ENCODE measurements at regions not wholly inside any gene's neighbourhood (a gene's known extent, or its start where the extent isn't known, plus 50 kb on each side); places are given as distances from the start of the nearest gene placed in this dataset.

- Histone ChIP-seq H3K4me1 (ENCODE audit: control insufficient read depth, insufficient read depth, low read length) (no peaks in the 10 kb centered on the region), H3K9me3 (ENCODE audit: control insufficient read depth, insufficient read depth, low read length) (no peaks in the 10 kb centered on the region), H3K27me3 (ENCODE audit: control insufficient read depth, insufficient read depth, low read length) (no peaks in the 10 kb centered on the region), H3K36me3 (ENCODE audit: control insufficient read depth, insufficient read depth, low read length) (no peaks in the 10 kb centered on the region), H3K9ac (ENCODE audit: low read depth, low read length) (no peak overlapping the region), H3K27ac (ENCODE audit: low read depth, low read length) (no peak overlapping the region), H3K4me3 (ENCODE audit: low read depth, low read length) (no peak overlapping the region)
These were observed 367.5 kb downstream of the TGFB2 start for GRCh38 chr1:218712677-218713076.

GRCh38 chr1:218715961-218716669 is 371.0 kb downstream of the TGFB2 start:
- Histone ChIP-seq H3K4me3 (ENCODE audit: low read depth, low read length) (no peak overlapping the region), H3K27me3 (ENCODE audit: control insufficient read depth, insufficient read depth, low read length) (no peaks in the 10 kb centered on the region), H3K4me1 (ENCODE audit: control insufficient read depth, insufficient read depth, low read length) (no peaks in the 10 kb centered on the region)

GRCh38 chr1:218717575-218717974 is 372.4 kb downstream of the TGFB2 start:
- Histone ChIP-seq H3K9ac (ENCODE audit: low read depth, low read length) (no peak overlapping the region), H3K9me3 (ENCODE audit: control insufficient read depth, insufficient read depth, low read length) (no peaks in the 10 kb centered on the region), H3K27ac (ENCODE audit: low read depth, low read length) (no peak overlapping the region), H3K4me1 (ENCODE audit: control insufficient read depth, insufficient read depth, low read length) (no peaks in the 10 kb centered on the region), H3K4me3 (ENCODE audit: low read depth, low read length) (no peak overlapping the region), H3K36me3 (ENCODE audit: control insufficient read depth, insufficient read depth, low read length) (no peaks in the 10 kb centered on the region), H3K27me3 (ENCODE audit: control insufficient read depth, insufficient read depth, low read length) (no peaks in the 10 kb centered on the region)

More at GRCh38 chr1:218715961-218716669, 371.0 kb downstream of the TGFB2 start:
- Histone ChIP-seq H3K9ac (ENCODE audit: low read depth, low read length) (no peak overlapping the region), H3K27ac (ENCODE audit: low read depth, low read length) (no peak overlapping the region), H3K36me3 (ENCODE audit: control insufficient read depth, insufficient read depth, low read length) (no peaks in the 10 kb centered on the region), H3K9me3 (ENCODE audit: control insufficient read depth, insufficient read depth, low read length) (no peaks in the 10 kb centered on the region)

GRCh38 chr1:218718206-218718605 is 373.1 kb downstream of the TGFB2 start:
- Histone ChIP-seq H3K4me1 (ENCODE audit: control insufficient read depth, insufficient read depth, low read length) (no peaks in the 10 kb centered on the region), H3K4me3 (ENCODE audit: low read depth, low read length) (no peak overlapping the region), H3K36me3 (ENCODE audit: control insufficient read depth, insufficient read depth, low read length) (no peaks in the 10 kb centered on the region), H3K9me3 (ENCODE audit: control insufficient read depth, insufficient read depth, low read length) (no peaks in the 10 kb centered on the region), H3K27ac (ENCODE audit: low read depth, low read length) (no peak overlapping the region), H3K27me3 (ENCODE audit: control insufficient read depth, insufficient read depth, low read length) (no peaks in the 10 kb centered on the region), H3K9ac (ENCODE audit: low read depth, low read length) (no peak overlapping the region)

- Histone ChIP-seq H3K27me3 (ENCODE audit: control insufficient read depth, insufficient read depth, low read length) (no peaks in the 10 kb centered on the region), H3K4me3 (ENCODE audit: low read depth, low read length) (no peak overlapping the region), H3K9ac (ENCODE audit: low read depth, low read length) (no peak overlapping the region), H3K27ac (ENCODE audit: low read depth, low read length) (no peak overlapping the region), H3K36me3 (ENCODE audit: control insufficient read depth, insufficient read depth, low read length) (no peaks in the 10 kb centered on the region), H3K4me1 (ENCODE audit: control insufficient read depth, insufficient read depth, low read length) (no peaks in the 10 kb centered on the region), H3K9me3 (ENCODE audit: control insufficient read depth, insufficient read depth, low read length) (no peaks in the 10 kb centered on the region)
These were observed 373.8 kb downstream of the TGFB2 start for GRCh38 chr1:218718977-218719376.

GRCh38 chr1:218728898-218729565 is 383.9 kb downstream of the TGFB2 start:
- Histone ChIP-seq H3K9me3 (ENCODE audit: control insufficient read depth, insufficient read depth, low read length) (no peaks in the 10 kb centered on the region; the same call in 1 of the 2 replicates), H3K36me3 (ENCODE audit: control insufficient read depth, insufficient read depth, low read length) (no peaks in the 10 kb centered on the region), H3K4me3 (ENCODE audit: low read depth, low read length) (no peak overlapping the region), H3K9ac (ENCODE audit: low read depth, low read length) (no peak overlapping the region), H3K27me3 (ENCODE audit: control insufficient read depth, insufficient read depth, low read length) (no peaks in the 10 kb centered on the region), H3K4me1 (ENCODE audit: control insufficient read depth, insufficient read depth, low read length) (no peaks in the 10 kb centered on the region), H3K27ac (ENCODE audit: low read depth, low read length) (no peak overlapping the region)

- H3K9ac ChIP-seq (ENCODE audit: low read depth, low read length): no peak overlapping the region
- no peaks in the 10 kb centered on the region; the same call in 1 of the 2 replicates for H3K9me3 ChIP-seq (ENCODE audit: control insufficient read depth, insufficient read depth, low read length)
- no peak overlapping the region for H3K27ac ChIP-seq (ENCODE audit: low read depth, low read length)
- no peak overlapping the region for H3K4me3 ChIP-seq (ENCODE audit: low read depth, low read length)
- H3K27me3 ChIP-seq (ENCODE audit: control insufficient read depth, insufficient read depth, low read length): no peaks in the 10 kb centered on the region
- no peaks in the 10 kb centered on the region for H3K36me3 ChIP-seq (ENCODE audit: control insufficient read depth, insufficient read depth, low read length)
- no peaks in the 10 kb centered on the region for H3K4me1 ChIP-seq (ENCODE audit: control insufficient read depth, insufficient read depth, low read length)
These were observed 390.4 kb downstream of the TGFB2 start for GRCh38 chr1:218735436-218736032.

GRCh38 chr1:218739426-218739825 is 394.3 kb downstream of the TGFB2 start:
- Histone ChIP-seq H3K27me3 (ENCODE audit: control insufficient read depth, insufficient read depth, low read length) (no peaks in the 10 kb centered on the region), H3K9me3 (ENCODE audit: control insufficient read depth, insufficient read depth, low read length) (no peaks in the 10 kb centered on the region), H3K9ac (ENCODE audit: low read depth, low read length) (no peak overlapping the region), H3K36me3 (ENCODE audit: control insufficient read depth, insufficient read depth, low read length) (no peaks in the 10 kb centered on the region), H3K4me1 (ENCODE audit: control insufficient read depth, insufficient read depth, low read length) (no peaks in the 10 kb centered on the region), H3K4me3 (ENCODE audit: low read depth, low read length) (no peak overlapping the region), H3K27ac (ENCODE audit: low read depth, low read length) (no peak overlapping the region)

GRCh38 chr1:218741852-218742251 is 396.7 kb downstream of the TGFB2 start:
- Histone ChIP-seq H3K27me3 (ENCODE audit: control insufficient read depth, insufficient read depth, low read length) (no peaks in the 10 kb centered on the region), H3K9ac (ENCODE audit: low read depth, low read length) (no peak overlapping the region), H3K4me3 (ENCODE audit: low read depth, low read length) (no peak overlapping the region), H3K27ac (ENCODE audit: low read depth, low read length) (no peak overlapping the region), H3K36me3 (ENCODE audit: control insufficient read depth, insufficient read depth, low read length) (no peaks in the 10 kb centered on the region), H3K4me1 (ENCODE audit: control insufficient read depth, insufficient read depth, low read length) (no peaks in the 10 kb centered on the region), H3K9me3 (ENCODE audit: control insufficient read depth, insufficient read depth, low read length) (no peaks in the 10 kb centered on the region)

- H3K9ac ChIP-seq (ENCODE audit: low read depth, low read length): no peak overlapping the region
- no peaks in the 10 kb centered on the region for H3K36me3 ChIP-seq (ENCODE audit: control insufficient read depth, insufficient read depth, low read length)
- H3K27me3 ChIP-seq (ENCODE audit: control insufficient read depth, insufficient read depth, low read length): no peaks in the 10 kb centered on the region
- H3K27ac ChIP-seq (ENCODE audit: low read depth, low read length): no peak overlapping the region
- H3K4me3 ChIP-seq (ENCODE audit: low read depth, low read length): no peak overlapping the region
- no peaks in the 10 kb centered on the region for H3K9me3 ChIP-seq (ENCODE audit: control insufficient read depth, insufficient read depth, low read length)
- no peaks in the 10 kb centered on the region for H3K4me1 ChIP-seq (ENCODE audit: control insufficient read depth, insufficient read depth, low read length)
These were observed 397.5 kb downstream of the TGFB2 start for GRCh38 chr1:218742467-218743262.
